Urinary bladder (tissue), 3 donors: ENCODE measurements at regions not wholly inside any gene's neighbourhood (a gene's known extent, or its start where the extent isn't known, plus 50 kb on each side); places are given as distances from the start of the nearest gene placed in this dataset.

ENCODE experiments used
- DNase-seq: peaks from one replicate; pipeline ENCODE4 v3.0.0-alpha.2; 2015; ENCODE audit errors: extremely low spot score
- H3K27ac ChIP-seq: one replicate; pipeline ENCODE4 v1.5.1; 2013; ENCODE audit warnings: low read depth, mild to moderate bottlenecking, moderate library complexity
- H3K36me3 ChIP-seq: one replicate; pipeline ENCODE4 v1.6.1; 2013; ENCODE audit warnings: mild to moderate bottlenecking, moderate library complexity; ENCODE audit not compliant: insufficient read depth
- H3K4me1 ChIP-seq: one replicate; pipeline ENCODE4 v1.6.1; 2013; ENCODE audit warnings: mild to moderate bottlenecking, moderate library complexity; ENCODE audit not compliant: insufficient read depth
- H3K4me3 ChIP-seq: one replicate; pipeline ENCODE4 v1.5.1; 2013; ENCODE audit warnings: low read depth, low read length
- WGBS: extraction: QIAGEN DNeasy Blood & Tissue Kit; methylation state at CpG from one replicate; pipeline ENCODE4 v1.1.7; 2013; 5-methylcytosine and 5-hydroxymethylcytosine counted together
- donor health status: healthy with polysubstance abuse.
- donor health status: healthy.

DNA sequence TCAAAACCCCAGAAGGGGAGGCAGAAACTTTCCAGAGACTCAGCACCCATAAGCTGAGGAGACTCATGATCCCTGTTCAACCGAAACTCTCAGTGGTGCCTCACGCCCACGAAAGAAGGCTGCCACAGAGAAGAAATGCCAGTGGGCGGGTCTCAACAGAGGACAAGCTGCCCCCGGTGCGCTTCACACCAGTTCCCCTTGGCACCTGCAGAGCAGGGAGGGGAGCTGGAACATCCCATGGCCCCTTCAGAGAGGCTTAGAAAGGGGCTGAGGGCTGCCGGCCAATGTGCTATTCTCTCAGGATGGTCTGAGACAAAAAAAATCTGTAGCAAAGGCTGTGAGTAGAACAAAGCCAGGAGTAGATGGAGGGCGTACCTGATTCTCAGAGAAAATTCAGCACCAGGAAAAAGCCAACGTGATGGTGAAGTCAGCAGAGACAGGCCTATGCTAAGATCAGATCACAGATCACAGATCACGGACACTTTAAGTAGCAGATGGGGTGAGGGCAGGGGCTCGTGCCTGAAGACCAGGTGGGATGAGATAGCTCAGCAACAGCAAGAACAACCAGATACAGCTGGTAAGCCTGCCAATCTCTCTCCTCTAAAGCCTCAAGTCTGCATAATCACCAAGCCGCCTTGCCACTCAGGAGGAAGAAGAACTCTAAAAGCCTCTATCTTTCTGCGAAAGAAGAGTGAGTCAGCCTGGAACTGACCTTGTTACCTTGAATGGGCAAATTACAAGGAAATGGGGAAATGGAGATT is 206.4 kb upstream of the GRIP1 start:
- Histone ChIP-seq H3K4me3 (no peak overlapping the region), H3K4me1 (no peaks in the 10 kb centered on the region), H3K27ac (no peak overlapping the region), H3K36me3 (peaks cover 1% of the 10 kb centered on the region)
- WGBS, result 84% methylated on average over 13 of the region's 13 CpGs
- no peak for DNase-seq

- Histone ChIP-seq H3K4me3 (no peak overlapping the region), H3K27ac (no peak overlapping the region), H3K4me1 (no peaks in the 10 kb centered on the region), H3K36me3 (no peaks in the 10 kb centered on the region)
- 61% methylated on average over 8 of the region's 8 CpGs for WGBS
- no peak for DNase-seq
These were observed 217.9 kb upstream of the GRIP1 start for GRCh38 chr12:66896797-66897196.

DNA sequence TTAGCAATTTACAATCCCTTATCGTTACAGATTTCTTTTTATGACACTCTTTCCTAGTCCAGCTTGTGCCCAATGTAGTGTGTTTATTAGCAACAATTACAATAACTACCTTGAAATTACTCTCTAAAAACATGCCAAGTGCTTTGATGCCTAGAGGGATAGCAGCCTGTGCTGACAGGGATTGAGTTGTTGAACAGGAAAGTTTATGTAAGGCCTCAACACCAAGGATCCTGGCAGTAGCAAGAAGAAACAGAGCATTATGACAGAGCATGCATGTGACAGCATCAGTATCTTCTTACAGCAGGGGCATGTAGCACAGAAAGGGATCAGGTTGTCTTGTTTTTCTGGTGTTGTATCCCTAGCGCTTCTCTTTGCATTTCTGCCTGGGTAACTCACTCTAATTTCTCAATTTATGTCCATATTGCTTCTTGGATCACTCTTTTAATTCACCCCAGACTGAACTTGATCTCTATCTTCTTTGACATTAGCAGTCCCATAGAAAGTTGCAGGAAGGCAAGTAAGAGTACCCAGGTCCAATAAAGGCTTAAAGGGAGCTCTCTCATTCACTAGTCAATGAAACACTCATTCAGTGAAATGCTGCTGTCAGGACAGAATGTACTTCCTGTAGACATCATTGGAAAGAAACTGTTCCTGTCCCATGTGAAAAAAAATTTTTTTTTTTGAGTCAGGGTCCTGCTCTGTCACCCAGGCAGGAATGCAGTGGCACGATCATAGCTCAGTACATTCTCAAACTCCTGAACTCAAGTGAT is 220.0 kb upstream of the GRIP1 start:
- 67% methylated on average over 3 of the region's 3 CpGs for WGBS
- no peak overlapping the region for H3K4me3 ChIP-seq
- H3K4me1 ChIP-seq, result no peaks in the 10 kb centered on the region
- peaks cover 2% of the 10 kb centered on the region for H3K36me3 ChIP-seq
- DNase-seq, result no peak
- H3K27ac ChIP-seq, result no peak overlapping the region

GRCh38 chr12:66899588-66899987 is 220.7 kb upstream of the GRIP1 start:
- DNase-seq, result no peak
- Histone ChIP-seq H3K27ac (no peak overlapping the region), H3K36me3 (peaks cover 2% of the 10 kb centered on the region), H3K4me3 (no peak overlapping the region), H3K4me1 (no peaks in the 10 kb centered on the region)

GRCh38 chr12:66900616-66901015 is 221.7 kb upstream of the GRIP1 start:
- Histone ChIP-seq H3K4me1 (no peaks in the 10 kb centered on the region), H3K27ac (no peak overlapping the region), H3K36me3 (peaks cover 2% of the 10 kb centered on the region), H3K4me3 (no peak overlapping the region)
- 77% methylated on average over 2 of the region's 2 CpGs for WGBS
- DNase-seq, result no peak

DNA sequence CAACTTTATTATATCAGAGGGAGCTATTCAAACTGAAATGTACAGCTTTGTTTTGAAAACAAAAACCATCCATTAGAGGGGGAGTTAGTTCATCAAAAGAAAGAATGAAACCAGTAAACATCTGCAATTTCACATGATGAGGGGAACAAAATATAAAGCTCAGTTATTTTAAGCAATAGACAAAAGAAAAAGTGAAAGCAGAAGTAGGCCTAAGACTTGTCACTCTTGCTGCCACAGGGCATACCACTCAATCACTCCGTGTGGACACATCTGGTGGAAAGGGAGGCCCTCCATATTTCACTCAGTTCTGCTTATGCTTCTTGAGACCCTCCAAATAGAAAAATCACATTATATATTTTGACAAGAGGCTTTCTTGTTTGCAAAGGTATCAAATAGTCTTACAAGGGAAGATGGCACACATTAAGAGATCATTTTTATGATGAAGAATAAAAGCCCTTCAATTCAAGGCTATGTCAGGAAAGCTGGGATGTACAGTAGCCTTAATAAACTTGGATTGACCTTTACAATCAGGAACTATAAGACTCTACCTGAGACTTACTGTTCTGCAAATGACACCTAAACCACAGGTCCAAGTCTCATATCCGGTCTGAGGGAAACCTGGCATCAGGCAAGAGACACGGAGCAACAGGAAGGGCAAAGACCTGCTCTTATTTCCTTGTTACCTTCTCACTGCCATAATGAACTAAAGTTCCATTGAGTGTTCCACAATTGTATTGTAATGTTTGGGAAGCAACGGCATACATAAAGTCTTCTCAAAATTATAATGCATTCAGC is 222.5 kb upstream of the GRIP1 start:
- H3K4me3 ChIP-seq, result no peak overlapping the region
- H3K27ac ChIP-seq, result no peak overlapping the region
- peaks cover 2% of the 10 kb centered on the region for H3K36me3 ChIP-seq
- DNase-seq, result no peak
- no peaks in the 10 kb centered on the region for H3K4me1 ChIP-seq
- 85% methylated on average over 4 of the region's 4 CpGs for WGBS

DNA sequence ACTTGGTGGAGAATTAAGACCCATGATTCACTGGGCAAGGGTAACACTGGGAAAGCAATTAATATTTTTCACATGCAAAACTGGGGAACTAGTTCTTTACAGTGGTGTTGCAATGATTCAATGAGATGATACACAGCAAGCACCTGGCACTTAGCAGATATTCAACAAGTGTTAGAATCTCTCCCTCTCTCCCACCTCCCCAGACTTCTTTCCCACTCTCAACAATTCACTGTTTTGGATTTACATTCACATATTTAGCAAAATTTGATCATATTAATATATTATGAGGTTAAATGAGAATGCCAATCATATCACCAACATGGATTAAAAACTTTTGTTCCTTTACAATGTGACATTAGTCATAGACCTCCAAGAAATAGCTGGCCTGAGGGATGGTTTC is 223.1 kb upstream of the GRIP1 start:
- Histone ChIP-seq H3K27ac (no peak overlapping the region), H3K4me3 (no peak overlapping the region), H3K36me3 (peaks cover 2% of the 10 kb centered on the region), H3K4me1 (no peaks in the 10 kb centered on the region)
- no peak for DNase-seq

GRCh38 chr12:66903782-66904396 is 225.0 kb upstream of the GRIP1 start:
- no peak overlapping the region for H3K27ac ChIP-seq

DNA sequence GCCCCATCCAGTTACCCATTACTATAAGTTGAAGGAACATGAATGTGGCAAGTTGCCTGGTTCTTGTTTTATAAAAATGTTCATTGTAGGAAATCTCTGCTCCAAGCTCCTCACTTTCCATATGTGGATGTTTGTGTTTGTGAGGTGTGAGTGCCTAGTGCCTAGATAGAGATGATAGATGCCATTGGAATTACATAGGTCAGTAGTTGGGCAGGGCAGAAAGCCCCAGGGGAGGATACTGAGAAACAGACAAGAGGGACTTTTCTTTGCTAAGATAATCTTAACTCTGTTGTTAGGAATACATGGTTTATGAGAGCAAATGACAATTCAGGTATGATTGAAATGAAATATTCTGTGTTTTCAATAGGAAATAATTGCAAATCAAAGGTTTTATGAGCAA is 226.3 kb upstream of the GRIP1 start:
- no peak for DNase-seq
- Histone ChIP-seq H3K4me3 (no peak overlapping the region), H3K27ac (no peak overlapping the region), H3K36me3 (peaks cover 2% of the 10 kb centered on the region), H3K4me1 (no peaks in the 10 kb centered on the region)

More at GRCh38 chr12:66903782-66904396, 225.0 kb upstream of the GRIP1 start:
- DNase-seq, result no peak
- Histone ChIP-seq H3K4me3 (no peak overlapping the region), H3K36me3 (peaks cover 2% of the 10 kb centered on the region), H3K4me1 (no peaks in the 10 kb centered on the region)
- 13% methylated on average over 1 of the region's 1 CpG for WGBS

- H3K4me3 ChIP-seq, result no peak overlapping the region
- DNase-seq, result no peak
- no peaks in the 10 kb centered on the region for H3K4me1 ChIP-seq
- WGBS, result 88% methylated on average over 7 of the region's 7 CpGs
- no peaks in the 10 kb centered on the region for H3K36me3 ChIP-seq
- no peak overlapping the region for H3K27ac ChIP-seq
These were observed 231.6 kb upstream of the GRIP1 start for GRCh38 chr12:66910366-66910974.

DNA sequence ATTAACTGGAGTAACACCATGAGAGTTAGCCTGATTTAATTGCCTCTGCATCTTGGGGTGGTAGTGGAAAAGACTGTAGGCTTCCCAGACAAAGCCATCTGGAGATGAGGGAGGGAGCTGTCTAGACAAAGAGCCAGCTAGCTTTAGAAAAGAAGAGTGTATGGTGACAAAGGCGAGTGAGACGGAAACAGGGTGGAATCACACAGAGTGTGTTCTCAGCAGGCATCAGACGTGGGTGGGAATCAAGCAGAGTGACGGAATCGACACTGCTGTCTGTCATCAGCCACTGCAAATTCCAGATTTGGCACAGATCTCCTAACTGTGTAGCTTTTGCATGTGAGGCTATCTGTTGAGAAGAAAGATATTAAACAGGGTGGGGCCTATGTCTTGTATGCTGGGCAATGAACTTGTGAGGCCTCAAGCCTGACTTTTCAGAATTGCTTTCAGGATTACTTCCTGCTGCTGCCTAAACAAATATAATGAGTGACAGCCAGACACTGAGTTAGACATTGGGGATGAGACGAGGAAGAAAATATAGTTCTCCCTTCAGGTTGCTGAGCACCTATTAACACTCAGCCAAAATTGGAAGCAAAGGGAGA is 236.5 kb upstream of the GRIP1 start:
- no peak overlapping the region for H3K27ac ChIP-seq
- H3K4me1 ChIP-seq, result peaks cover 1% of the 10 kb centered on the region
- no peak overlapping the region for H3K4me3 ChIP-seq
- no peaks in the 10 kb centered on the region for H3K36me3 ChIP-seq
- WGBS, result 84% methylated on average over 6 of the region's 6 CpGs
- DNase-seq, result no peak

GRCh38 chr12:66916189-66916588 is 237.3 kb upstream of the GRIP1 start:
- Histone ChIP-seq H3K27ac (no peak overlapping the region), H3K4me1 (peaks cover 1% of the 10 kb centered on the region), H3K36me3 (no peaks in the 10 kb centered on the region), H3K4me3 (no peak overlapping the region)
- no peak for DNase-seq
- 87% methylated on average over 3 of the region's 3 CpGs for WGBS

DNA sequence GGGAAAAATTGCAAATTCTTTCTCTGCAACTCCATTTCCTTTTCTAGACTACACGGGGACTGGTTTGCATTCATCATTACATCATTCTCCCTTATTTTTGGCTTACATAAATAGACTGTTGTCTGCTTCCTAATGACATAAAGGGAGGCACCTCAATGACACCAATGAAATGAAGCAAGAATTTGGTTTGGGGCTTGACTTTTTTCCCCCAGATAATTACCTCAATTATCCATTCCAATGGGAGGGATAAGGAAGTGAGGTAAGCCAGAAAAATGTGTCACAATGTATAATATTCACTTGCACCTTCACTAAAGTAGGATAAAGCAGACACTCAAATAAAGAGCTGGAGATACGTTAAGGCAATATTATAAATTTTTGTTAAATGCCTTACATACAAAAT is 240.6 kb upstream of the GRIP1 start:
- Histone ChIP-seq H3K4me1 (peaks cover 1% of the 10 kb centered on the region), H3K4me3 (no peak overlapping the region), H3K36me3 (no peaks in the 10 kb centered on the region), H3K27ac (no peak overlapping the region)
- WGBS, result 70% methylated on average over 2 of the region's 2 CpGs
- no peak for DNase-seq
